NT2/D1 (cell line): ENCODE measurements at regions not wholly inside any gene's neighbourhood (a gene's known extent, or its start where the extent isn't known, plus 50 kb on each side); places are given as distances from the start of the nearest gene placed in this dataset.

Experiments used
- SUZ12 ChIP-seq: IDR thresholded peaks from 2 replicates; pipeline ENCODE4 v1.6.1; 2011; ENCODE audit not compliant: insufficient read length, insufficient read depth; ENCODE audit errors: extremely low read depth
- ZNF274 ChIP-seq: IDR thresholded peaks from 2 replicates; pipeline ENCODE4 v1.6.1; 2011; ENCODE audit warnings: mild to moderate bottlenecking, low read depth, low read length

GRCh38 chr3:82978368-82978767 is 1216.9 kb upstream of the GBE1 start:
- TF ChIP-seq ZNF274, result no peak
- TF ChIP-seq SUZ12, result no peak
